Spleen (tissue), 7 donors: ENCODE measurements at regions not wholly inside any gene's neighbourhood (a gene's known extent, or its start where the extent isn't known, plus 50 kb on each side); places are given as distances from the start of the nearest gene placed in this dataset.

Source experiments
- POLR2A ChIP-seq, 3 donors: fragments of 450-650 bp; IDR thresholded peaks; one replicate each; pipeline ENCODE4 v1.5.1; 2017; ENCODE audit warnings: antibody characterized with exemption in 3 of 3, mild to moderate bottlenecking in 1 of 3
- POLR2AphosphoS5 ChIP-seq, 3 donors: sonication (generic); formaldehyde crosslinking; IDR thresholded peaks; one replicate each; pipeline ENCODE4 v1.5.1; 2017; ENCODE audit warnings: antibody characterized with exemption in 3 of 3
- TF ChIP-seq, protein P1 (sequence below), 11 experiments: fragments of 200-600 bp in 7 of 11; fragments of 450-650 bp in 4 of 11; sonication (generic) in 4 of 11; IDR thresholded peaks in 8 of 11; conservative IDR thresholded peaks in 3 of 11; 1 replicate in 7 of 11; 2 replicates in 4 of 11; pipeline versions ENCODE4 v1.4.0 to v1.8.0; 2016 to 2021; ENCODE audit warnings: antibody characterized with exemption in 11 of 11, inconsistent platforms in 4 of 11, mild to moderate bottlenecking in 1 of 11
- donor health status: DM: no; HTN: no; CAD: no; lungs with moderate emphysema.
- donor health status: DM: no; HTN: no; CAD: no.
- donor health status: DM: no; HTN: no; CAD: no.

GRCh38 chr18:47412924-47413323, 161.5 kb upstream of the SKOR2 start:
- TF ChIP-seq, protein P1, sequence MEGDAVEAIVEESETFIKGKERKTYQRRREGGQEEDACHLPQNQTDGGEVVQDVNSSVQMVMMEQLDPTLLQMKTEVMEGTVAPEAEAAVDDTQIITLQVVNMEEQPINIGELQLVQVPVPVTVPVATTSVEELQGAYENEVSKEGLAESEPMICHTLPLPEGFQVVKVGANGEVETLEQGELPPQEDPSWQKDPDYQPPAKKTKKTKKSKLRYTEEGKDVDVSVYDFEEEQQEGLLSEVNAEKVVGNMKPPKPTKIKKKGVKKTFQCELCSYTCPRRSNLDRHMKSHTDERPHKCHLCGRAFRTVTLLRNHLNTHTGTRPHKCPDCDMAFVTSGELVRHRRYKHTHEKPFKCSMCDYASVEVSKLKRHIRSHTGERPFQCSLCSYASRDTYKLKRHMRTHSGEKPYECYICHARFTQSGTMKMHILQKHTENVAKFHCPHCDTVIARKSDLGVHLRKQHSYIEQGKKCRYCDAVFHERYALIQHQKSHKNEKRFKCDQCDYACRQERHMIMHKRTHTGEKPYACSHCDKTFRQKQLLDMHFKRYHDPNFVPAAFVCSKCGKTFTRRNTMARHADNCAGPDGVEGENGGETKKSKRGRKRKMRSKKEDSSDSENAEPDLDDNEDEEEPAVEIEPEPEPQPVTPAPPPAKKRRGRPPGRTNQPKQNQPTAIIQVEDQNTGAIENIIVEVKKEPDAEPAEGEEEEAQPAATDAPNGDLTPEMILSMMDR (IDR thresholded peaks at IDR 0.05 in 8 of 11, conservative IDR thresholded peaks at IDR 0.05 in 3 of 11): no peak
- TF ChIP-seq POLR2AphosphoS5 (IDR thresholded peaks at IDR 0.05): no peak
- no peak for TF ChIP-seq POLR2A (IDR thresholded peaks at IDR 0.05)
